DND-41 (cell line): ENCODE measurements at regions not wholly inside any gene's neighbourhood (a gene's known extent, or its start where the extent isn't known, plus 50 kb on each side); places are given as distances from the start of the nearest gene placed in this dataset.

ENCODE experiments used
- ATAC-seq: fragments of 200-7000 bp; cut with Tn5 transposase; 3 replicates; pipeline ENCODE4 v1.9.1; 2021; ENCODE audit warnings: low read depth; ENCODE audit not compliant: insufficient read depth
- DNase-seq: peaks from one replicate; pipeline ENCODE4 v3.0.0-alpha.2; 2020
- H2AFZ ChIP-seq: 2 replicates; pipeline ENCODE4 v1.6.0; 2012; ENCODE audit warnings: low read depth, low read length
- H3K27ac ChIP-seq: 2 replicates; pipeline ENCODE4 v1.5.1; 2012; ENCODE audit warnings: low read length, inconsistent platforms
- H3K27me3 ChIP-seq: fragments of 200-600 bp; sonication (generic); 2 replicates; pipeline ENCODE4 v1.6.0; 2012; ENCODE audit warnings: low read length, mild to moderate bottlenecking, inconsistent platforms; ENCODE audit not compliant: insufficient read depth, poor library complexity
- H3K36me3 ChIP-seq: 2 replicates; pipeline ENCODE4 v1.5.1; 2012; ENCODE audit warnings: low read length, inconsistent platforms; ENCODE audit not compliant: insufficient read depth
- H3K4me1 ChIP-seq: 2 replicates; pipeline ENCODE4 v1.5.1; 2012; ENCODE audit warnings: mild to moderate bottlenecking, low read length; ENCODE audit not compliant: insufficient read depth
- H3K4me2 ChIP-seq: 2 replicates; pipeline ENCODE4 v1.6.0; 2012; ENCODE audit warnings: mild to moderate bottlenecking, moderate library complexity, low read length, inconsistent platforms; ENCODE audit not compliant: insufficient read depth
- H3K4me3 ChIP-seq, 2 experiments: fragments of 200-600 bp in 1 of 2; shearing (Covaris generic) in 1 of 2; 2 replicates each; pipeline ENCODE4 v1.5.1; 2012 to 2016; ENCODE audit warnings: inconsistent platforms in 2 of 2, low read length in 2 of 2, mild to moderate bottlenecking in 2 of 2, low read depth in 1 of 2, moderate library complexity in 1 of 2
- H3K79me2 ChIP-seq: 2 replicates; pipeline ENCODE4 v1.6.0; 2012; ENCODE audit warnings: low read length, inconsistent platforms; ENCODE audit not compliant: insufficient read depth
- H3K9ac ChIP-seq: 2 replicates; pipeline ENCODE4 v1.6.0; 2012; ENCODE audit warnings: low read depth, mild to moderate bottlenecking, inconsistent platforms, low read length, moderate library complexity
- H3K9me3 ChIP-seq: 2 replicates; pipeline ENCODE4 v1.5.1; 2012; ENCODE audit warnings: low read length, moderate library complexity, mild to moderate bottlenecking, inconsistent platforms; ENCODE audit not compliant: insufficient read depth, severe bottlenecking
- H4K20me1 ChIP-seq: 2 replicates; pipeline ENCODE4 v1.6.0; 2012; ENCODE audit warnings: low read length; ENCODE audit not compliant: insufficient read depth
- EZH2 ChIP-seq: IDR thresholded peaks from 3 replicates; pipeline ENCODE4 v1.6.1; 2012; ENCODE audit warnings: borderline replicate concordance, low read depth, mild to moderate bottlenecking, moderate library complexity, low read length, inconsistent platforms; ENCODE audit not compliant: severe bottlenecking
- TF ChIP-seq, protein P1 (sequence below): IDR thresholded peaks from 2 replicates; pipeline ENCODE4 v1.5.1; 2012; ENCODE audit warnings: borderline replicate concordance, low read length, moderate library complexity, mild to moderate bottlenecking; ENCODE audit not compliant: poor library complexity, severe bottlenecking; ENCODE audit errors: extremely low read depth

DNA sequence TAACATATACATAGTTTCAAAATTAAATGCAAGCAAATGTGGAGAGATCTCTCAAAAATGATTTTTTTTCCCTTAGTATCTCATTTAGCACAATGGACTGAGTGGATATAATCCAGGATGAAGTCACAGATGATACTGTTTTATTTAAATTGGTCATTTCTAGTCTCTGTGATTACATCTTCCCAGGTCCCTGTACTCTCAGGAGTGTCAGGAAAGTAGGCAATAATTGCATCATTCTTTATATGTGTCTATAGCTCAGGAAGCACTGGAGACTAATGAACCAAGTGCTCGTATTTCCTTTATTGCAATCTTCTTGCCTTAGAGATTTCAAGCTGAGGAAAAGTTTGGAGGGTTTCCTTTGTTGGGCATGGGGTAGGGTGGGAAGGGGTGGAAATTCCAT is 309.4 kb upstream of the THRB start:
- Histone ChIP-seq H3K27ac (no peak overlapping the region), H2AFZ (no peak overlapping the region), H3K36me3 (no peaks in the 10 kb centered on the region), H3K4me1 (no peaks in the 10 kb centered on the region), H3K9me3 (no peaks in the 10 kb centered on the region), H3K9ac (no peak overlapping the region), H3K4me3 (no peak overlapping the region), H3K27me3 (no peaks in the 10 kb centered on the region), H3K79me2 (no peaks in the 10 kb centered on the region), H3K4me2 (no peak overlapping the region), H4K20me1 (no peaks in the 10 kb centered on the region)
- DNase-seq (no peak), ATAC-seq (no peak)
- TF ChIP-seq, protein P1, sequence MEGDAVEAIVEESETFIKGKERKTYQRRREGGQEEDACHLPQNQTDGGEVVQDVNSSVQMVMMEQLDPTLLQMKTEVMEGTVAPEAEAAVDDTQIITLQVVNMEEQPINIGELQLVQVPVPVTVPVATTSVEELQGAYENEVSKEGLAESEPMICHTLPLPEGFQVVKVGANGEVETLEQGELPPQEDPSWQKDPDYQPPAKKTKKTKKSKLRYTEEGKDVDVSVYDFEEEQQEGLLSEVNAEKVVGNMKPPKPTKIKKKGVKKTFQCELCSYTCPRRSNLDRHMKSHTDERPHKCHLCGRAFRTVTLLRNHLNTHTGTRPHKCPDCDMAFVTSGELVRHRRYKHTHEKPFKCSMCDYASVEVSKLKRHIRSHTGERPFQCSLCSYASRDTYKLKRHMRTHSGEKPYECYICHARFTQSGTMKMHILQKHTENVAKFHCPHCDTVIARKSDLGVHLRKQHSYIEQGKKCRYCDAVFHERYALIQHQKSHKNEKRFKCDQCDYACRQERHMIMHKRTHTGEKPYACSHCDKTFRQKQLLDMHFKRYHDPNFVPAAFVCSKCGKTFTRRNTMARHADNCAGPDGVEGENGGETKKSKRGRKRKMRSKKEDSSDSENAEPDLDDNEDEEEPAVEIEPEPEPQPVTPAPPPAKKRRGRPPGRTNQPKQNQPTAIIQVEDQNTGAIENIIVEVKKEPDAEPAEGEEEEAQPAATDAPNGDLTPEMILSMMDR: no peak
- TF ChIP-seq EZH2: no peak

DNA sequence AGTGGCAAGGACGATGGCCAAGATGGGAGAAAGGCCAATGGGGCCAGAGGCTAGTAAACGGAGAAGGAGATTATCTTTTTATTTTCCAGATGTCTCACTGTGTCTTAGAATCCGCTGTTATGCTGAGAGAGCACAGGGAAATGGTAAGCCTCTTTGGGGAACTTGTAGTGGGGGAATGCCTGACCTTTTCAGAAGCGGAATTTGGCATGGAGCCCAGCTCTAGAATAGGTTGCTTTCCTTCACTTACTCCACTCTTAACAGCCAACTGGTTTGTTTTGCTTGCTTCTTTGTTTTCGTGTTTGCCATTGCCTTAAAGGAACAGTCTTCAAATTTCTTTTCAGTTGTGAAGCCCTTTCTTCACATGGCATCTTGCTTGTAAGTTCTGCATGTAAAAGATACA is 316.2 kb upstream of the THRB start:
- no peak overlapping the region for H2AFZ ChIP-seq
- no peaks in the 10 kb centered on the region for H3K27me3 ChIP-seq
- H3K4me3 ChIP-seq: no peak overlapping the region
- ATAC-seq: no peak
- no peak for TF ChIP-seq EZH2
- TF ChIP-seq, protein P1: no peak
- H3K79me2 ChIP-seq: no peaks in the 10 kb centered on the region
- DNase-seq: no peak
- no peak overlapping the region for H3K27ac ChIP-seq
- no peaks in the 10 kb centered on the region for H4K20me1 ChIP-seq
- H3K9ac ChIP-seq: no peak overlapping the region
- H3K4me1 ChIP-seq: no peaks in the 10 kb centered on the region
- no peaks in the 10 kb centered on the region for H3K36me3 ChIP-seq
- no peaks in the 10 kb centered on the region for H3K9me3 ChIP-seq
- no peak overlapping the region for H3K4me2 ChIP-seq

DNA sequence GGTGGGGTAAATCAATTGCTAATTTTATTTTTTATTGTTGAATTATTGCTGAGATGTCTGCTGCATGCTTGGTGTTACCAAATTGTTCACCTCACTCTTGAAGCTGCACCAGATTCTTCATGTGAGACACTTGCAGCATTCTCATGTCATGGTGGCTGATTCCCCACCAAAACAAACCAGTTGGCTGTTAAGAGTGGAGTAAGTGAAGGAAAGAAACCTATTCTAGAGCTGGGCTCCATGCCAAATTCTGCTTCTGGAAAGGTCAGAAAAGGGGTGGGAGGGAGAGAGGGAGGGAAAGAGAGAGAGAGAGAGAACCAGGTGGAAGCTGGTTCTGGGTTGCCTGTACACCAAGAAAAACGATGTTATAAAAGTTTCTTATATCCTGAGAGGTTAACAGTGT is 317.5 kb upstream of the THRB start:
- Histone ChIP-seq H3K4me1 (no peaks in the 10 kb centered on the region), H3K27me3 (no peaks in the 10 kb centered on the region), H3K4me2 (no peak overlapping the region), H3K27ac (no peak overlapping the region), H2AFZ (no peak overlapping the region), H3K9ac (no peak overlapping the region), H3K9me3 (no peaks in the 10 kb centered on the region), H4K20me1 (no peaks in the 10 kb centered on the region), H3K36me3 (no peaks in the 10 kb centered on the region), H3K4me3 (no peak overlapping the region), H3K79me2 (no peaks in the 10 kb centered on the region)
- ATAC-seq: no peak
- no peak for TF ChIP-seq EZH2
- TF ChIP-seq, protein P1: no peak
- no peak for DNase-seq

DNA sequence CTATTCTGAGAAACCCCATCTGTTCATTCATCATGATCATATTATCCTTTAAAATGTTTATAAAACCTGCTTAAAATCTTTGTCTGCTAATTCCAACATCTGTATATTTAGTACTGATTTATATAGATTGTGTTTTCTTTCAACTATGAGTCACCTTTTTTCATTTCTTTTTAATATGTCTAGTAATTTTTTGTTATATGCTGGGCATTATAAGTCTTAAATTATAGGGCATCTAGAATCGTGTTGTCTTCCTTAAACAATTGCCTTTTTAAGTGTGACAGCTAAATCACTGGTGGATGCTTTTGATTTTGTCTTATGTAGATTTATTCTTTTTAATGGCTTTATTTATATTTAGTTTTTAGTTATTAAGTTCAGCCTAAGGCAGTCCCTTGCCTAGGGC is 323.4 kb upstream of the THRB start:
- no peak overlapping the region for H3K27ac ChIP-seq
- H3K9ac ChIP-seq: no peak overlapping the region
- no peaks in the 10 kb centered on the region for H3K27me3 ChIP-seq
- H3K9me3 ChIP-seq: no peaks in the 10 kb centered on the region
- DNase-seq: no peak
- H3K79me2 ChIP-seq: no peaks in the 10 kb centered on the region
- TF ChIP-seq, protein P1: no peak
- TF ChIP-seq EZH2: no peak
- H4K20me1 ChIP-seq: no peaks in the 10 kb centered on the region
- H3K4me2 ChIP-seq: no peak overlapping the region
- H3K36me3 ChIP-seq: no peaks in the 10 kb centered on the region
- H3K4me1 ChIP-seq: no peaks in the 10 kb centered on the region
- H3K4me3 ChIP-seq: no peak overlapping the region
- no peak overlapping the region for H2AFZ ChIP-seq
- no peak for ATAC-seq
